Activated B cell treated with CpG ODN at 0.5 μM for 24 hours (primary cell): ENCODE measurements at regions not wholly inside any gene's neighbourhood (a gene's known extent, or its start where the extent isn't known, plus 50 kb on each side); places are given as distances from the start of the nearest gene placed in this dataset.
"Not testable (repeated sequence)": the region's sequence is repeated elsewhere in the genome, so short reads cannot be mapped to it uniquely, and the experiment has no call there.

Experiments
- ATAC-seq: fragments of 200-7000 bp; cut with Tn5 transposase; one replicate; pipeline ENCODE4 v1.10.0; 2021; ENCODE audit warnings: low read depth, mild to moderate bottlenecking, moderate library complexity
- CTCF ChIA-PET: fragments of 350-600 bp; sonication (Branson Sonifier 250); formaldehyde crosslinking; loops from one replicate; lab custom pipeline; 2021; ENCODE audit warnings: antibody characterized with exemption; lab: Charles Lee
- POLR2A ChIA-PET: fragments of 350-600 bp; sonication (Branson Sonifier 250); formaldehyde crosslinking; loops from one replicate; lab custom pipeline; 2021; ENCODE audit warnings: antibody characterized with exemption; lab: Charles Lee
- DNase-seq: peaks from one replicate; pipeline ENCODE4 v3.0.0; 2022
- H3K27ac Mint-ChIP-seq: one replicate; pipeline ENCODE4 v1.8.0; 2020; ENCODE audit warnings: mixed read lengths
- H3K27me3 Mint-ChIP-seq: one replicate; pipeline ENCODE4 v1.8.0; 2021; ENCODE audit warnings: mixed read lengths
- H3K36me3 Mint-ChIP-seq: one replicate; pipeline ENCODE4 v1.8.0; 2021; ENCODE audit warnings: low read depth, mixed read lengths
- H3K4me1 Mint-ChIP-seq: one replicate; pipeline ENCODE4 v1.8.0; 2021; ENCODE audit warnings: mixed read lengths
- H3K4me3 Mint-ChIP-seq: one replicate; pipeline ENCODE4 v1.8.0; 2020; ENCODE audit warnings: mild to moderate bottlenecking, mixed read lengths
- H3K9me3 Mint-ChIP-seq: one replicate; pipeline ENCODE4 v1.8.0; 2020; ENCODE audit warnings: mixed read lengths
- CTCF ChIP-seq: fragments of 200-600 bp; IDR thresholded peaks from one replicate; pipeline ENCODE4 v1.8.0; 2022; ENCODE audit warnings: antibody characterized with exemption, mild to moderate bottlenecking
- intact Hi-C: fragments of 100-400 bp; cut with micrococcal nuclease; formaldehyde crosslinking; loops from one replicate; pipeline ENCODE4 v1.15.1; 2024

DNA sequence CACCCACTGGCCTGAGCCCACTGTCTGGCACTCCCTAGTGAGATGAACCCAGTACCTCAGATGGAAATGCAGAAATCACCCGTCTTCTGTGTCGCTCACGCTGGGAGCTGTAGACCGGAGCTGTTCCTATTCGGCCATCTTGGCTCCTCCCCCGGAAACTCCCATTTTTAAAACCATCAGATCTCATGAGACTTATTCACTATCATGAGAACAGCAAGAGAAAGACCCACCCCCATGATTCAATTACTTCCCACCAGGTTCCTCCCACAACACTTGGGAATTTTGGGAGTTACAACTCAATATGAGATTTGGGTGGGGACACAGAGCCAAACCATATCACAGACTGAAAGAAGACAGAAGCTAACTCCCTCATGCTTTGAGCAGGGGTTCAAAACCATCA lies 134.5 kb downstream of the SLC39A8 start:
- POLR2A ChIA-PET, H3K27ac Mint-ChIP-seq, H3K9me3 Mint-ChIP-seq, H3K4me3 Mint-ChIP-seq, CTCF ChIA-PET, H3K27me3 Mint-ChIP-seq, ATAC-seq, DNase-seq, H3K36me3 Mint-ChIP-seq, H3K4me1 Mint-ChIP-seq, intact Hi-C loops: not testable (repeated sequence)

GRCh38 chr4:102204634-102205033 lies 140.6 kb downstream of the SLC39A8 start:
- H3K27me3 Mint-ChIP-seq, intact Hi-C loops, POLR2A ChIA-PET, H3K4me1 Mint-ChIP-seq, H3K27ac Mint-ChIP-seq, DNase-seq, CTCF ChIA-PET, H3K36me3 Mint-ChIP-seq, H3K9me3 Mint-ChIP-seq, H3K4me3 Mint-ChIP-seq, ATAC-seq: not testable (repeated sequence)

DNA sequence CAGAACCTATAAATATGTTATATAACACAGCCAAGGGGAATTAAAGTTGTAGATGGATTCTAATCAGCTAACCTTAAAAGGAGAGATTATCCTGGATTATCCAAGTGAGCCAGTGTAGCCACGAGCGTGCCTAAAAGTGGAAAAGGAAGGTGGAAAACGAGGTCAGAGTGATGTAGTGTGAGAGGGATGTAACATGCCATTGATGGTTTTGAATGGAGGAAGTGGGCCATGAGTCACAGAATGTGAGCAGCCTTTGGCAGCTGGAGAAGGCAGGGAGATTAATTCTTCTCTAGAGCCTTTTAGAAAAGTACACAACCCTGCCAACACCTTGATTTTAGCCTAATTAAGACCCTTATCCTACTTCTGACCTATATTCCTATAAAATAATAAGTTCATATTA lies 149.1 kb downstream of the SLC39A8 start:
- POLR2A ChIA-PET = no interaction called here
- DNase-seq (no peak), ATAC-seq (no peak)
- no peaks in the 10 kb centered on the region for H3K36me3 Mint-ChIP-seq
- no peaks in the 10 kb centered on the region for H3K9me3 Mint-ChIP-seq
- no peaks in the 10 kb centered on the region for H3K4me1 Mint-ChIP-seq
- H3K4me3 Mint-ChIP-seq = no peak overlapping the region
- intact Hi-C loops = no loop called here
- peaks cover 2% of the 10 kb centered on the region for H3K27me3 Mint-ChIP-seq
- no peak for TF ChIP-seq CTCF
- no peak overlapping the region for H3K27ac Mint-ChIP-seq
- CTCF ChIA-PET = no interaction called here

DNA sequence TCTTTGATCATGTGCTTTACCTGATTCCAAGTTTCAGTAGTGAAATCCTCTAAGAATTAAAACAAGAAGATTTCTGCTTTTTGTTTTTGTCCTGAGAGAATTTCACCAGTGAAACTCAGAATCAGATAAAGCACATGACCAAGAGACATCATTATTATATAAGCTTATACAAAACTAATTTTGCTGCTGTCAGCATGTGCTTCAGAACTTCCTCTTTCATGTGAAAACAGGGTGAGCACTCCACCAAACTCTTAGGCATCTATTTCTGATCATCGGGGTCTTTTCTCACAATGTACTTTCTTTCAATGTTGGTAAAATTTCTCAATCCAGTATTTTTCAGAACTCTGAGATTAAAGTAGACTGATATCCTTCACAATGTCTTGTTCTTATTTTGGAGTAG lies 152.1 kb downstream of the SLC39A8 start:
- H3K4me3 Mint-ChIP-seq = no peak overlapping the region
- peaks cover 2% of the 10 kb centered on the region for H3K27me3 Mint-ChIP-seq
- intact Hi-C loops = no loop called here
- H3K9me3 Mint-ChIP-seq = peaks cover 3% of the 10 kb centered on the region
- DNase-seq (no peak), ATAC-seq (no peak)
- H3K4me1 Mint-ChIP-seq = no peaks in the 10 kb centered on the region
- POLR2A ChIA-PET = no interaction called here
- no peaks in the 10 kb centered on the region for H3K36me3 Mint-ChIP-seq
- CTCF ChIA-PET = no interaction called here
- no peak overlapping the region for H3K27ac Mint-ChIP-seq
- TF ChIP-seq CTCF = no peak

DNA sequence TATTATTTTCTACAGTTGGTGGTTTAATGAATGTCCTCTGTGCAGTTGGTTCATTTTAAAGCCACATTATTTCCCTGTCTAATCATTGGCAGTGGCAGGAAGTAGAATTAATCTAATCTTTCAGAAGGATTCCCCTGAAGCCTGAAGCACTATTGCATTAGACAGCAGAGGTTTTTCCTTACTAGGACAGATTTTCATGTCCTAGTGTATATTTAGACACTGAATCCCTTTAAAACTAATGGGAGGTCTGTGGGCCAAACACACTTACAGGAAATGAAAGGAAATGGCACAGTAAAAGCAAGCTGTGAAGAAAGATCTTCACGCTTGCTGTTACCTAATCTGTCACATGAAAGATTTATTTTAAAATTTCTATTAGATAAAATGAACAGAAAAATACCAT lies 165.2 kb downstream of the SLC39A8 start:
- no peak overlapping the region for H3K27ac Mint-ChIP-seq

GRCh38 chr4:102174719-102175189 lies 170.5 kb downstream of the SLC39A8 start:
- POLR2A ChIA-PET = no interaction called here
- Mint-ChIP-seq H3K9me3 (no peaks in the 10 kb centered on the region), H3K27me3 (no peaks in the 10 kb centered on the region), H3K27ac (no peak overlapping the region), H3K4me3 (no peak overlapping the region), H3K4me1 (no peaks in the 10 kb centered on the region), H3K36me3 (no peaks in the 10 kb centered on the region)
- CTCF ChIA-PET = no interaction called here
- no peak for TF ChIP-seq CTCF
- intact Hi-C loops = no loop called here
- ATAC-seq = no peak
- DNase-seq = no peak

More for the DNA sequence above, 165.2 kb downstream of the SLC39A8 start:
- no peaks in the 10 kb centered on the region for H3K4me1 Mint-ChIP-seq
- POLR2A ChIA-PET = no interaction called here
- no peak overlapping the region for H3K4me3 Mint-ChIP-seq
- no peaks in the 10 kb centered on the region for H3K27me3 Mint-ChIP-seq
- intact Hi-C loops = no loop called here
- DNase-seq (no peak), ATAC-seq (no peak)
- H3K36me3 Mint-ChIP-seq = no peaks in the 10 kb centered on the region
- no peaks in the 10 kb centered on the region for H3K9me3 Mint-ChIP-seq
- CTCF ChIA-PET = no interaction called here
- TF ChIP-seq CTCF = no peak
